WTC11 (cell line): ENCODE measurements at regions not wholly inside any gene's neighbourhood (a gene's known extent, or its start where the extent isn't known, plus 50 kb on each side); places are given as distances from the start of the nearest gene placed in this dataset.

ENCODE experiments used
- ATAC-seq: fragments of 200-7000 bp; cut with Tn5 transposase; 2 replicates; pipeline ENCODE4 v1.10.0; 2021; ENCODE audit warnings: mild to moderate bottlenecking, moderate library complexity
- CTCF ChIA-PET: fragments of 300-600 bp; sonication (Branson Sonifier 250); formaldehyde crosslinking; loops from one replicate; lab custom pipeline; 2021; ENCODE audit warnings: antibody characterized with exemption; lab: Charles Lee
- POLR2A ChIA-PET: fragments of 350-600 bp; sonication (Branson Sonifier 250); formaldehyde crosslinking; loops from one replicate; lab custom pipeline; 2021; ENCODE audit warnings: antibody characterized with exemption; lab: Charles Lee
- DNase-seq: peaks from one replicate; pipeline ENCODE4 v3.0.0; 2021; ENCODE audit warnings: low spot score
- H3K27ac Mint-ChIP-seq: 2 replicates; pipeline ENCODE4 v1.8.0; 2021; ENCODE audit warnings: mixed read lengths
- H3K27me3 Mint-ChIP-seq: 2 replicates; pipeline ENCODE4 v1.8.0; 2021; ENCODE audit warnings: low read depth, mild to moderate bottlenecking, moderate library complexity, mixed read lengths
- H3K36me3 Mint-ChIP-seq: 2 replicates; pipeline ENCODE4 v1.8.0; 2021; ENCODE audit warnings: mixed read lengths
- H3K4me1 Mint-ChIP-seq: 2 replicates; pipeline ENCODE4 v1.8.0; 2022; ENCODE audit warnings: mixed read lengths
- H3K4me3 Mint-ChIP-seq: 2 replicates; pipeline ENCODE4 v1.8.0; 2021; ENCODE audit warnings: mild to moderate bottlenecking, moderate library complexity, mixed read lengths
- H3K9me3 Mint-ChIP-seq: 2 replicates; pipeline ENCODE4 v1.8.0; 2021; ENCODE audit warnings: mixed read lengths
- ATF1 ChIP-seq: sonication (generic); formaldehyde crosslinking; IDR thresholded peaks from 2 replicates; pipeline ENCODE4 v1.8.1; 2023; ENCODE audit warnings: mild to moderate bottlenecking, moderate library complexity, missing genetic modification reagents
- CREM ChIP-seq: sonication (generic); formaldehyde crosslinking; IDR thresholded peaks from 2 replicates; pipeline ENCODE4 v1.8.1; 2022; ENCODE audit warnings: mild to moderate bottlenecking, missing genetic modification reagents, moderate library complexity
- ETV6 ChIP-seq: sonication (generic); formaldehyde crosslinking; IDR thresholded peaks from 2 replicates; pipeline ENCODE4 v1.8.1; 2022; ENCODE audit warnings: mild to moderate bottlenecking, missing genetic modification reagents
- FOXK1 ChIP-seq: sonication (generic); formaldehyde crosslinking; IDR thresholded peaks from 2 replicates; pipeline ENCODE4 v1.8.0; 2022; ENCODE audit warnings: mild to moderate bottlenecking, moderate library complexity, missing genetic modification reagents
- GRHL2 ChIP-seq: fragments of 250-450 bp; sonication (Bioruptor Pico); IDR thresholded peaks from 2 replicates; pipeline ENCODE4 v1.8.0; 2022; ENCODE audit warnings: mild to moderate bottlenecking, moderate library complexity; ENCODE audit not compliant: insufficient replicate concordance, severe bottlenecking
- GTF2I ChIP-seq: fragments of 250-450 bp; sonication (Bioruptor Pico); conservative IDR thresholded peaks from 2 replicates; pipeline ENCODE4 v1.4.0; 2021; ENCODE audit warnings: mild to moderate bottlenecking
- KAT7 ChIP-seq: sonication (generic); formaldehyde crosslinking; IDR thresholded peaks from 2 replicates; pipeline ENCODE4 v1.8.1; 2023; ENCODE audit warnings: missing genetic modification reagents, mild to moderate bottlenecking, borderline replicate concordance
- MXD4 ChIP-seq: fragments of 250-450 bp; sonication (Bioruptor Pico); IDR thresholded peaks from 2 replicates; pipeline ENCODE4 v1.8.0; 2021; ENCODE audit warnings: mild to moderate bottlenecking, moderate library complexity, borderline replicate concordance
- NFYB ChIP-seq: sonication (generic); formaldehyde crosslinking; conservative IDR thresholded peaks from 2 replicates; pipeline ENCODE4 v1.8.0; 2022; ENCODE audit warnings: low read depth, missing genetic modification reagents
- RORB ChIP-seq: fragments of 250-450 bp; sonication (Bioruptor Pico); IDR thresholded peaks from 2 replicates; pipeline ENCODE4 v1.9.0; 2021; ENCODE audit warnings: mild to moderate bottlenecking
- SOX15 ChIP-seq: fragments of 250-450 bp; sonication (Bioruptor Pico); IDR thresholded peaks from 2 replicates; pipeline ENCODE4 v1.9.0; 2021; ENCODE audit warnings: mild to moderate bottlenecking
- TCF7 ChIP-seq: sonication (generic); formaldehyde crosslinking; IDR thresholded peaks from 2 replicates; pipeline ENCODE4 v1.8.0; 2022; ENCODE audit warnings: mild to moderate bottlenecking, low read depth, missing genetic modification reagents, moderate library complexity
- ZNF121 ChIP-seq: sonication (generic); formaldehyde crosslinking; IDR thresholded peaks from 2 replicates; pipeline ENCODE4 v1.8.0; 2023; ENCODE audit warnings: missing genetic modification reagents
- TF ChIP-seq, protein P1 (sequence below): fragments of 250-450 bp; sonication (Bioruptor Pico); IDR thresholded peaks from 2 replicates; pipeline ENCODE4 v1.9.0; 2021; ENCODE audit warnings: mild to moderate bottlenecking
- TF ChIP-seq, protein P2 (sequence below): fragments of 250-450 bp; sonication (Bioruptor Pico); IDR thresholded peaks from 2 replicates; pipeline ENCODE4 v1.9.0; 2021; ENCODE audit warnings: moderate library complexity, mild to moderate bottlenecking, inconsistent platforms, borderline replicate concordance
- TF ChIP-seq, protein P3 (sequence below): sonication (generic); formaldehyde crosslinking; IDR thresholded peaks from 2 replicates; pipeline ENCODE4 v1.8.0; 2022; ENCODE audit warnings: mild to moderate bottlenecking, missing genetic modification reagents
- TF ChIP-seq, protein P4 (sequence below): sonication (generic); formaldehyde crosslinking; IDR thresholded peaks from 2 replicates; pipeline ENCODE4 v1.8.0; 2022; ENCODE audit warnings: mild to moderate bottlenecking, missing genetic modification reagents
- TF ChIP-seq, protein P5 (sequence below): sonication (generic); formaldehyde crosslinking; conservative IDR thresholded peaks from 2 replicates; pipeline ENCODE4 v1.8.1; 2022; ENCODE audit warnings: mild to moderate bottlenecking, missing genetic modification reagents
- TF ChIP-seq, protein P6 (sequence below): sonication (generic); formaldehyde crosslinking; IDR thresholded peaks from 2 replicates; pipeline ENCODE4 v1.8.1; 2022; ENCODE audit warnings: mild to moderate bottlenecking, missing genetic modification reagents, moderate library complexity, borderline replicate concordance
- TF ChIP-seq, protein P7 (sequence below): sonication (generic); formaldehyde crosslinking; IDR thresholded peaks from 2 replicates; pipeline ENCODE4 v1.8.0; 2022; ENCODE audit warnings: mild to moderate bottlenecking, missing genetic modification reagents
- TF ChIP-seq, protein P8 (sequence below): sonication (generic); formaldehyde crosslinking; IDR thresholded peaks from 2 replicates; pipeline ENCODE4 v1.8.1; 2023; ENCODE audit warnings: mild to moderate bottlenecking, missing genetic modification reagents, moderate library complexity
- TF ChIP-seq, protein P9 (sequence below): fragments of 250-450 bp; sonication (Bioruptor Pico); IDR thresholded peaks from 2 replicates; pipeline ENCODE4 v1.8.0; 2021; ENCODE audit warnings: mild to moderate bottlenecking
- TF ChIP-seq, protein P10 (sequence below): sonication (generic); formaldehyde crosslinking; IDR thresholded peaks from 2 replicates; pipeline ENCODE4 v1.8.1; 2023; ENCODE audit warnings: mild to moderate bottlenecking, missing genetic modification reagents, moderate library complexity
- TF ChIP-seq, protein P11 (sequence below): sonication (generic); formaldehyde crosslinking; IDR thresholded peaks from 2 replicates; pipeline ENCODE4 v1.8.0; 2023; ENCODE audit warnings: missing genetic modification reagents

DNA sequence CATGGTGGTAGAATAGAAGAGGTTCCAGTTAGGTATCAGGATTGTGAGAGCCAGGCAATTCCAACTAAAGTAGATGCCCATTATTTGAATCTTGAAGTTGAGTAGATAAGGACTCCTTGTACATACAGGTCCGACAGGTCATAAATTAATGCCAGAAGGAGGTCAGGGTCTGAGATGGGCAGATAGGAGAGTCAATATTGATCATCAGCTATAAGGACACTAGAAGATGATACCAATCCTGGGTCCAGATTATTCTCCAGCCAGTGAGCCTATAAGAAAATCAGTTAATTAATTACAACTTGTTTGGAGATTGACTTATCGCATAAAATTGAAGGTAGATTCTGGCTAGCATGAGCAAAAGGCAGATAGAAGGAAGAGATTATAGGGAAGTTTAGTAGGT, 378.4 kb upstream of the NAALADL2 start (continued):
- TF ChIP-seq, protein P1, sequence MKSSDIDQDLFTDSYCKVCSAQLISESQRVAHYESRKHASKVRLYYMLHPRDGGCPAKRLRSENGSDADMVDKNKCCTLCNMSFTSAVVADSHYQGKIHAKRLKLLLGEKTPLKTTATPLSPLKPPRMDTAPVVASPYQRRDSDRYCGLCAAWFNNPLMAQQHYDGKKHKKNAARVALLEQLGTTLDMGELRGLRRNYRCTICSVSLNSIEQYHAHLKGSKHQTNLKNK (CRISPR knock-in tag) = no peak
- no peak for TF ChIP-seq MXD4 (CRISPR knock-in tag)
- TF ChIP-seq, protein P2, sequence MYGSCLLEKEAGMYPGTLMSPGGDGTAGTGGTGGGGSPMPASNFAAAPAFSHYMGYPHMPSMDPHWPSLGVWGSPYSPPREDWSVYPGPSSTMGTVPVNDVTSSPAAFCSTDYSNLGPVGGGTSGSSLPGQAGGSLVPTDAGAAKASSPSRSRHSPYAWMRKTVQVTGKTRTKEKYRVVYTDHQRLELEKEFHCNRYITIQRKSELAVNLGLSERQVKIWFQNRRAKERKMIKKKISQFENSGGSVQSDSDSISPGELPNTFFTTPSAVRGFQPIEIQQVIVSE = no peak
- TF ChIP-seq RORB = no peak
- no peak for TF ChIP-seq ETV6 (CRISPR knock-in tag)
- TF ChIP-seq, protein P3, sequence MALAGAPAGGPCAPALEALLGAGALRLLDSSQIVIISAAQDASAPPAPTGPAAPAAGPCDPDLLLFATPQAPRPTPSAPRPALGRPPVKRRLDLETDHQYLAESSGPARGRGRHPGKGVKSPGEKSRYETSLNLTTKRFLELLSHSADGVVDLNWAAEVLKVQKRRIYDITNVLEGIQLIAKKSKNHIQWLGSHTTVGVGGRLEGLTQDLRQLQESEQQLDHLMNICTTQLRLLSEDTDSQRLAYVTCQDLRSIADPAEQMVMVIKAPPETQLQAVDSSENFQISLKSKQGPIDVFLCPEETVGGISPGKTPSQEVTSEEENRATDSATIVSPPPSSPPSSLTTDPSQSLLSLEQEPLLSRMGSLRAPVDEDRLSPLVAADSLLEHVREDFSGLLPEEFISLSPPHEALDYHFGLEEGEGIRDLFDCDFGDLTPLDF (CRISPR knock-in tag) = no peak
- TF ChIP-seq, protein P4, sequence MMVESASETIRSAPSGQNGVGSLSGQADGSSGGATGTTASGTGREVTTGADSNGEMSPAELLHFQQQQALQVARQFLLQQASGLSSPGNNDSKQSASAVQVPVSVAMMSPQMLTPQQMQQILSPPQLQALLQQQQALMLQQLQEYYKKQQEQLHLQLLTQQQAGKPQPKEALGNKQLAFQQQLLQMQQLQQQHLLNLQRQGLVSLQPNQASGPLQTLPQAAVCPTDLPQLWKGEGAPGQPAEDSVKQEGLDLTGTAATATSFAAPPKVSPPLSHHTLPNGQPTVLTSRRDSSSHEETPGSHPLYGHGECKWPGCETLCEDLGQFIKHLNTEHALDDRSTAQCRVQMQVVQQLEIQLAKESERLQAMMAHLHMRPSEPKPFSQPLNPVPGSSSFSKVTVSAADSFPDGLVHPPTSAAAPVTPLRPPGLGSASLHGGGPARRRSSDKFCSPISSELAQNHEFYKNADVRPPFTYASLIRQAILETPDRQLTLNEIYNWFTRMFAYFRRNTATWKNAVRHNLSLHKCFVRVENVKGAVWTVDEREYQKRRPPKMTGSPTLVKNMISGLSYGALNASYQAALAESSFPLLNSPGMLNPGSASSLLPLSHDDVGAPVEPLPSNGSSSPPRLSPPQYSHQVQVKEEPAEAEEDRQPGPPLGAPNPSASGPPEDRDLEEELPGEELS (CRISPR knock-in tag) = no peak
- TF ChIP-seq KAT7 (CRISPR knock-in tag) = no peak
- TF ChIP-seq, all 79 proteins: peak for 0

DNA sequence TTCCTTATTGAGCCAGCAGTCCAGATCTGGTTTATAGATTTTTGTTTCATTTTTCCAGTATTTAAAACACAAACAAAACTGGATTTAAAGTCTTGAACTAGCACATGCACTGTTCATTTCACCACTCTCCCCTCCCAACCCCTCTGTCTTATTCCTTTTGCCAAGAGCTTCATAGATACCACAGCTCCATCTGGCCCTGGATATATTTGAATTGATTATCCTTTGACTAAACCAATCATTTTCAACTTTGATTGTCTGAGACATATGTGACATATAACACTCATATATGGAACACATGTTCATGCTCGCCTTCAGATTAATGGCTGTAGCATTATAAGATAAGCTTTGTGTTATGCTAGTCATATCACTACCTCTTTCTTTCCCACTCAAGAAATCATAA, 376.6 kb upstream of the NAALADL2 start:
- TF ChIP-seq, protein P3 (CRISPR knock-in tag) = no peak
- TF ChIP-seq FOXK1 (no peak), CREM (CRISPR knock-in tag) (no peak), ZNF121 (no peak), ATF1 (CRISPR knock-in tag) (no peak), SOX15 (CRISPR knock-in tag) (no peak), NFYB (CRISPR knock-in tag) (no peak), GRHL2 (CRISPR knock-in tag) (no peak), GTF2I (CRISPR knock-in tag) (no peak), TCF7 (CRISPR knock-in tag) (no peak)
- TF ChIP-seq, protein P5, sequence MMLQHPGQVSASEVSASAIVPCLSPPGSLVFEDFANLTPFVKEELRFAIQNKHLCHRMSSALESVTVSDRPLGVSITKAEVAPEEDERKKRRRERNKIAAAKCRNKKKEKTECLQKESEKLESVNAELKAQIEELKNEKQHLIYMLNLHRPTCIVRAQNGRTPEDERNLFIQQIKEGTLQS (CRISPR knock-in tag) = no peak
- TF ChIP-seq, protein P6, sequence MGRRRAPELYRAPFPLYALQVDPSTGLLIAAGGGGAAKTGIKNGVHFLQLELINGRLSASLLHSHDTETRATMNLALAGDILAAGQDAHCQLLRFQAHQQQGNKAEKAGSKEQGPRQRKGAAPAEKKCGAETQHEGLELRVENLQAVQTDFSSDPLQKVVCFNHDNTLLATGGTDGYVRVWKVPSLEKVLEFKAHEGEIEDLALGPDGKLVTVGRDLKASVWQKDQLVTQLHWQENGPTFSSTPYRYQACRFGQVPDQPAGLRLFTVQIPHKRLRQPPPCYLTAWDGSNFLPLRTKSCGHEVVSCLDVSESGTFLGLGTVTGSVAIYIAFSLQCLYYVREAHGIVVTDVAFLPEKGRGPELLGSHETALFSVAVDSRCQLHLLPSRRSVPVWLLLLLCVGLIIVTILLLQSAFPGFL (CRISPR knock-in tag) = no peak
- TF ChIP-seq, protein P7, sequence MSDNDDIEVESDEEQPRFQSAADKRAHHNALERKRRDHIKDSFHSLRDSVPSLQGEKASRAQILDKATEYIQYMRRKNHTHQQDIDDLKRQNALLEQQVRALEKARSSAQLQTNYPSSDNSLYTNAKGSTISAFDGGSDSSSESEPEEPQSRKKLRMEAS = no peak
- TF ChIP-seq, protein P8, sequence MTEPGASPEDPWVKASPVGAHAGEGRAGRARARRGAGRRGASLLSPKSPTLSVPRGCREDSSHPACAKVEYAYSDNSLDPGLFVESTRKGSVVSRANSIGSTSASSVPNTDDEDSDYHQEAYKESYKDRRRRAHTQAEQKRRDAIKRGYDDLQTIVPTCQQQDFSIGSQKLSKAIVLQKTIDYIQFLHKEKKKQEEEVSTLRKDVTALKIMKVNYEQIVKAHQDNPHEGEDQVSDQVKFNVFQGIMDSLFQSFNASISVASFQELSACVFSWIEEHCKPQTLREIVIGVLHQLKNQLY = no peak
- TF ChIP-seq, protein P9, sequence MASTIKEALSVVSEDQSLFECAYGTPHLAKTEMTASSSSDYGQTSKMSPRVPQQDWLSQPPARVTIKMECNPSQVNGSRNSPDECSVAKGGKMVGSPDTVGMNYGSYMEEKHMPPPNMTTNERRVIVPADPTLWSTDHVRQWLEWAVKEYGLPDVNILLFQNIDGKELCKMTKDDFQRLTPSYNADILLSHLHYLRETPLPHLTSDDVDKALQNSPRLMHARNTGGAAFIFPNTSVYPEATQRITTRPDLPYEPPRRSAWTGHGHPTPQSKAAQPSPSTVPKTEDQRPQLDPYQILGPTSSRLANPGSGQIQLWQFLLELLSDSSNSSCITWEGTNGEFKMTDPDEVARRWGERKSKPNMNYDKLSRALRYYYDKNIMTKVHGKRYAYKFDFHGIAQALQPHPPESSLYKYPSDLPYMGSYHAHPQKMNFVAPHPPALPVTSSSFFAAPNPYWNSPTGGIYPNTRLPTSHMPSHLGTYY = no peak
- TF ChIP-seq, protein P10, sequence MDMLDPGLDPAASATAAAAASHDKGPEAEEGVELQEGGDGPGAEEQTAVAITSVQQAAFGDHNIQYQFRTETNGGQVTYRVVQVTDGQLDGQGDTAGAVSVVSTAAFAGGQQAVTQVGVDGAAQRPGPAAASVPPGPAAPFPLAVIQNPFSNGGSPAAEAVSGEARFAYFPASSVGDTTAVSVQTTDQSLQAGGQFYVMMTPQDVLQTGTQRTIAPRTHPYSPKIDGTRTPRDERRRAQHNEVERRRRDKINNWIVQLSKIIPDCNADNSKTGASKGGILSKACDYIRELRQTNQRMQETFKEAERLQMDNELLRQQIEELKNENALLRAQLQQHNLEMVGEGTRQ (CRISPR knock-in tag) = no peak
- TF ChIP-seq, protein P11, sequence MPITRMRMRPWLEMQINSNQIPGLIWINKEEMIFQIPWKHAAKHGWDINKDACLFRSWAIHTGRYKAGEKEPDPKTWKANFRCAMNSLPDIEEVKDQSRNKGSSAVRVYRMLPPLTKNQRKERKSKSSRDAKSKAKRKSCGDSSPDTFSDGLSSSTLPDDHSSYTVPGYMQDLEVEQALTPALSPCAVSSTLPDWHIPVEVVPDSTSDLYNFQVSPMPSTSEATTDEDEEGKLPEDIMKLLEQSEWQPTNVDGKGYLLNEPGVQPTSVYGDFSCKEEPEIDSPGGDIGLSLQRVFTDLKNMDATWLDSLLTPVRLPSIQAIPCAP (CRISPR knock-in tag) = no peak
- Mint-ChIP-seq H3K4me1 (peaks cover 8% of the 10 kb centered on the region; the same call in 1 of the 2 replicates), H3K27me3 (no peaks in the 10 kb centered on the region), H3K9me3 (peaks cover 7% of the 10 kb centered on the region), H3K4me3 (no peak overlapping the region), H3K36me3 (no peaks in the 10 kb centered on the region), H3K27ac (no peak overlapping the region)
- ChIA-PET CTCF (no interaction called here), POLR2A (no interaction called here)
- no peak for ATAC-seq
- DNase-seq = no peak
